Right lobe of liver (tissue), 6 donors: ENCODE measurements at regions not wholly inside any gene's neighbourhood (a gene's known extent, or its start where the extent isn't known, plus 50 kb on each side); places are given as distances from the start of the nearest gene placed in this dataset.

Experiments
- ATAC-seq, 4 donors: fragments of 200-7000 bp; cut with Tn5 transposase; one replicate each; pipeline ENCODE4 v1.9.1; 2020; ENCODE audit warnings: mild to moderate bottlenecking in 4 of 4, moderate library complexity in 4 of 4
- DNase-seq, 3 donors: peaks; one replicate each; pipeline ENCODE4 v3.0.0-alpha.2; 2020
- H3K27ac ChIP-seq, 3 donors: fragments of 200-600 bp; one replicate each; pipeline ENCODE4 v1.8.0; 2022
- H3K27me3 ChIP-seq, 2 donors: fragments of 200-600 bp; one replicate each; pipeline ENCODE4 v1.8.0; 2022
- H3K36me3 ChIP-seq, 4 donors: fragments of 200-600 bp; sonication (generic) in 1 of 4; one replicate each; pipeline versions ENCODE4 v1.5.1 to v1.8.0; 2017 to 2022; ENCODE audit warnings: control low read depth in 1 of 4
- H3K4me1 ChIP-seq, 4 donors: fragments of 200-600 bp; sonication (generic) in 1 of 4; one replicate each; pipeline versions ENCODE4 v1.5.1 to v1.8.0; 2017 to 2022; ENCODE audit warnings: control low read depth in 1 of 4
- H3K4me3 ChIP-seq, 3 donors: fragments of 200-600 bp; one replicate each; pipeline ENCODE4 v1.8.0; 2022
- H3K9me3 ChIP-seq, 4 donors: fragments of 200-600 bp; sonication (generic) in 1 of 4; one replicate each; pipeline versions ENCODE4 v1.5.1 to v1.8.0; 2017 to 2022; ENCODE audit warnings: control low read depth in 1 of 4
- POLR2A ChIP-seq: fragments of 450-650 bp; IDR thresholded peaks from one replicate; pipeline ENCODE4 v1.6.1; 2017; ENCODE audit warnings: antibody characterized with exemption, mild to moderate bottlenecking
- WGBS: methylation state at CpG from one replicate; pipeline ENCODE4 v1.1.6; 2018; ENCODE audit warnings: low coverage, low lambda C conversion rate; ENCODE audit not compliant: insufficient coverage; ENCODE audit errors: missing lambda C conversion rate; 5-methylcytosine and 5-hydroxymethylcytosine counted together
- intact Hi-C, 2 donors: fragments of 100-400 bp; cut with DNase I; formaldehyde crosslinking; loops; one replicate each; pipeline versions ENCODE4 v1.11.2 to v1.14.1; 2022
- TF ChIP-seq, protein P1 (sequence below), 4 donors: fragments of 200-600 bp in 3 of 4; fragments of 450-650 bp in 1 of 4; IDR thresholded peaks; one replicate each; pipeline versions ENCODE4 v1.5.1 to v1.8.0; 2016 to 2022; ENCODE audit warnings: antibody characterized with exemption in 4 of 4, mild to moderate bottlenecking in 2 of 4
- donor health status: DM: no; HTN: yes; CAD: no.
- donor health status: DM: no; HTN: no; CAD: no.
- donor health status: DM: no; HTN: no; CAD: no.
- donor health status: DM: no; HTN: yes; CAD: no.
- donor health status: DM: no; HTN: yes; CAD: no.

DNA sequence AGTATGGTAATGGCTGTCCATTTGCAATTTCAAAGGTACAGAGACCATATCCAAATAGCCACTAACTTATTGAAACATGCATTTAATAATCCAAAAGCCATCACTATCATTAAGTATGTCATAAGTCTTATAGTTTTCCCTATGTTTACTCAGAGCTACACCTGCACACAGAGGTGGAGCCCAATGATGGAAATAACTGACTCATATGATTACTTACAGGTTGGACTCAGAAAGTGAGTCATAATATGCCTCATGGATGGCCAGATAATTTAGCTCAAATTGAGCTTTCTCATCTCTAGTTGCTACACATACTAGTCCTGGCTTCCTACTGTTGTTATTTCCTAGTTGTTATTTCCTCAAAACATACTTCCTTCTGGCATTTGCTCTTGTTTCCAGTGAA is 104.4 kb upstream of the KHDRBS2 start:
- ATAC-seq (no peak), DNase-seq (no peak)
- Histone ChIP-seq H3K4me3 (no peak overlapping the region), H3K27ac (no peak overlapping the region), H3K9me3 (no peaks in the 10 kb centered on the region), H3K36me3 (no peaks in the 10 kb centered on the region), H3K27me3 (no peaks in the 10 kb centered on the region), H3K4me1 (no peaks in the 10 kb centered on the region)
- intact Hi-C loops = no loop called here
- TF ChIP-seq, protein P1, sequence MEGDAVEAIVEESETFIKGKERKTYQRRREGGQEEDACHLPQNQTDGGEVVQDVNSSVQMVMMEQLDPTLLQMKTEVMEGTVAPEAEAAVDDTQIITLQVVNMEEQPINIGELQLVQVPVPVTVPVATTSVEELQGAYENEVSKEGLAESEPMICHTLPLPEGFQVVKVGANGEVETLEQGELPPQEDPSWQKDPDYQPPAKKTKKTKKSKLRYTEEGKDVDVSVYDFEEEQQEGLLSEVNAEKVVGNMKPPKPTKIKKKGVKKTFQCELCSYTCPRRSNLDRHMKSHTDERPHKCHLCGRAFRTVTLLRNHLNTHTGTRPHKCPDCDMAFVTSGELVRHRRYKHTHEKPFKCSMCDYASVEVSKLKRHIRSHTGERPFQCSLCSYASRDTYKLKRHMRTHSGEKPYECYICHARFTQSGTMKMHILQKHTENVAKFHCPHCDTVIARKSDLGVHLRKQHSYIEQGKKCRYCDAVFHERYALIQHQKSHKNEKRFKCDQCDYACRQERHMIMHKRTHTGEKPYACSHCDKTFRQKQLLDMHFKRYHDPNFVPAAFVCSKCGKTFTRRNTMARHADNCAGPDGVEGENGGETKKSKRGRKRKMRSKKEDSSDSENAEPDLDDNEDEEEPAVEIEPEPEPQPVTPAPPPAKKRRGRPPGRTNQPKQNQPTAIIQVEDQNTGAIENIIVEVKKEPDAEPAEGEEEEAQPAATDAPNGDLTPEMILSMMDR (IDR thresholded peaks at IDR 0.05) = no peak
- no peak for TF ChIP-seq POLR2A

DNA sequence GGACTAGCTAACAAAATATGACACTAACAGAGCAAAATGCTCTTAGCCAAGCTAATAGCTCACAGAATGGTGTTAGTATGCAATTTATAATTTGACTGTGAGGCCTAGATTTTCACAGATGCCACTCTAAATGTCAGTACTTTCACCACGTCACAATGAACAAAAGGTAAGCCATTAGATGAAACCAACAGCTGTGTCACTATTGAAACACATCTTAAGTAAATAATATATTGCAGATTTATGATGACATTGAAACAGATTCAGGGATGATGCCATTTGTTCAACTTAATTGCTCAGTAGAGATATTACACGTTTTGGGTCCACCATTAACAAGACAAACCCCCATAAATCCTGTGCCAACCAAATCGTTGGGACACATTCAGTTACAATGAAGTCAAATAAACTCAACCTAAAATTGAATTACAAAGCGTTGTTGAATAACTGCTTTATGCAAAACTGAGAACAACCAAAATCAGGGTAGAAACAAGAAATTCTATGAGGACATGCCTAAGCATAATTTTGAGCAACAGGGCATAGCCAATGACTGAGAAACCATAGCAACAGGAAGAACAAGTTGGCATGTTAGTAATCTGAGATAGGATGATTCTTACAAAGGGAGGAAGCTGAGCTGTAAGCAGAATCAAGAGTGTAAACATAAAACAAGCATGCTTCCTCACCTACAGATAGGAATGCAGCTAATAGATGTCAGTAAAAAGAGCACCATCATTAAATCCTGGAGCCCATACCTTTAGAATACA is 85.6 kb upstream of the KHDRBS2 start:
- no peaks in the 10 kb centered on the region for H3K9me3 ChIP-seq
- ATAC-seq (no peak), DNase-seq (no peak)
- no peaks in the 10 kb centered on the region for H3K4me1 ChIP-seq
- WGBS = 39% methylated on average over 4 of the region's 4 CpGs
- H3K27ac ChIP-seq = no peak overlapping the region
- intact Hi-C loops = no loop called here
- no peak for TF ChIP-seq POLR2A
- TF ChIP-seq, protein P1 (IDR thresholded peaks at IDR 0.05) = no peak
- H3K27me3 ChIP-seq = no peaks in the 10 kb centered on the region
- H3K4me3 ChIP-seq = no peak overlapping the region
- H3K36me3 ChIP-seq = no peaks in the 10 kb centered on the region

DNA sequence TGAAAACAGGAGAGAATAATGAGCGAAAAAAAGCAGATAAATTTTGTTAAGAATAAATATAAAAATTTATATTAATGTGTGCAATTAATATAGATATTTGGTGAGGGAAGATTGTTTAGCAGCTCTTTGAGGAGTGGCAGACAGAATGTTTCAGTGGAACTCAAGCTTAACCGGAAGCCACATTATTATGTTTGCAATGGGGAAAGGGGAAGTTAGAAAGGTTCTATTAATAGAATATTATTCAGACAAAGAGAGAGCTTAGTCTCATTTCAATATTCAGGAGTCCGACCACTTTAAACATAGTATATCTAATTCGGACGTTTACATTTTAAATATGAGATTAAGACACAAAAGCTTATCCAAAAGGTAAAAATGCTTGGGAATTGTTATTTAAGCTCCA is 81.6 kb upstream of the KHDRBS2 start:
- no peak overlapping the region for H3K4me3 ChIP-seq
- intact Hi-C loops = no loop called here
- WGBS = 31% methylated on average over 5 of the region's 5 CpGs
- H3K27ac ChIP-seq = no peak overlapping the region
- TF ChIP-seq POLR2A = no peak
- TF ChIP-seq, protein P1 (IDR thresholded peaks at IDR 0.05) = no peak
- no peaks in the 10 kb centered on the region for H3K4me1 ChIP-seq
- H3K36me3 ChIP-seq = no peaks in the 10 kb centered on the region
- no peaks in the 10 kb centered on the region for H3K27me3 ChIP-seq
- ATAC-seq (peak in 2 of 4 donors; percentile 23 to 35), DNase-seq (no peak)
- H3K9me3 ChIP-seq = no peaks in the 10 kb centered on the region

DNA sequence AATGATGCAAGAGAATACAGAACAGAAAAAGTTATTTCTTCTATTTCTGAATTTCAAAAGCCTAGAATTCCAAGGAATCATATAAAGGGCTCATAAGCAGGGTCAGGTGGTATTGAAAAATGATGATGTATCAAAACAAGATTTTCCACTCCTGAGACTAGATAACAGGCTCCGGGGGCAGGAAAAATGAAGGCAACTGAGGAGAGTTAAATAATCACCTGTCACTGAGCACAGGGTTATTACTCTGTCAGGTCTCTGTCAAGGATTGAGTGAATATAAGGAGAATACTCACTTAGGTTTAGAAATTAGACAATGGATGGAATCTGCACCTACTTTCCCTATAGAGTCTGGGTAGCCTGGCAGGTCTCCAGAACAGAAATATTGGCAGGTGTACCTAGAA is 76.1 kb upstream of the KHDRBS2 start:
- Histone ChIP-seq H3K4me3 (no peak overlapping the region), H3K4me1 (no peaks in the 10 kb centered on the region), H3K27me3 (no peaks in the 10 kb centered on the region), H3K9me3 (no peaks in the 10 kb centered on the region), H3K36me3 (no peaks in the 10 kb centered on the region), H3K27ac (no peak overlapping the region)
- intact Hi-C loops = no loop called here
- no peak for ATAC-seq
- 64% methylated on average over 1 of the region's 1 CpG for WGBS
- DNase-seq = no peak
- no peak for TF ChIP-seq POLR2A
- TF ChIP-seq, protein P1 (IDR thresholded peaks at IDR 0.05) = no peak

DNA sequence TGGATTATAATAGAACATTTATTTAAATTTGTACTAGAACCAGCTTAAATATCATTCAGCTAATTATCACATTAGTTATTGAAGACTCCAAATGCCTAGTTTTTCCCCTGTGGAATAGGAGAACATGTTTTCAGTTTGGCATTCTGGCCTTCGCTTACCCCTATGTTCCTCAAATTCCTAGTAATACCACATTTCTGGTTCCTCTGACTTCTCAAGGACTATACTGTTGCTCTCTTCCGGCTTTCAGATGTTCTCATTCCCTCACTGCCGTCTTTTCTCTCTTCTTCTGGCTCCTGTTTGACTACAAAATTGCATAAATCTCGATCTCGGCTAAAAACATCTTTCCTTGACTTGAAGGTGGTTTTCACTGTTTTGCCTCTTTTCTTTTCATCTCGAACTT is 71.8 kb upstream of the KHDRBS2 start:
- ATAC-seq (no peak), DNase-seq (no peak)
- H3K4me3 ChIP-seq = no peak overlapping the region
- 32% methylated on average over 6 of the region's 6 CpGs for WGBS
- H3K27me3 ChIP-seq = no peaks in the 10 kb centered on the region
- intact Hi-C loops = no loop called here
- no peaks in the 10 kb centered on the region for H3K36me3 ChIP-seq
- no peak for TF ChIP-seq POLR2A
- TF ChIP-seq, protein P1 (IDR thresholded peaks at IDR 0.05) = no peak
- no peaks in the 10 kb centered on the region for H3K9me3 ChIP-seq
- H3K4me1 ChIP-seq = no peaks in the 10 kb centered on the region
- H3K27ac ChIP-seq = no peak overlapping the region
